Posterior cingulate gyrus (tissue), 11 donors: ENCODE measurements at regions not wholly inside any gene's neighbourhood (a gene's known extent, or its start where the extent isn't known, plus 50 kb on each side); places are given as distances from the start of the nearest gene placed in this dataset.
"Not testable (repeated sequence)": the region's sequence is repeated elsewhere in the genome, so short reads cannot be mapped to it uniquely, and the experiment has no call there.

Source experiments
- DNase-seq, 10 donors: peaks; one replicate each; pipeline versions ENCODE4 v3.0.0 to v3.0.0-alpha.2; 2020 to 2021; ENCODE audit warnings: mixed read lengths in 3 of 10
- intact Hi-C: fragments of 100-400 bp; cut with DNase I; formaldehyde crosslinking; loops from one replicate; pipeline ENCODE4 v1.15.1; 2023

GRCh38 chr10:18866852-18867251 lies 181.7 kb upstream of the MALRD1 start:
- no peak for DNase-seq
- intact Hi-C loops, result no loop called here

GRCh38 chr10:18868919-18869318 lies 179.7 kb upstream of the MALRD1 start:
- intact Hi-C loops, result no loop called here
- DNase-seq, result no peak

GRCh38 chr10:18875477-18875876 lies 173.1 kb upstream of the MALRD1 start:
- no peak for DNase-seq
- intact Hi-C loops, result no loop called here

GRCh38 chr10:18879284-18879683 lies 169.3 kb upstream of the MALRD1 start:
- intact Hi-C loops, result no loop called here
- no peak for DNase-seq

GRCh38 chr10:18880530-18880929 lies 168.1 kb upstream of the MALRD1 start:
- intact Hi-C loops, result no loop called here
- no peak for DNase-seq

- intact Hi-C loops, result no loop called here
- no peak for DNase-seq
Observed at GRCh38 chr10:18886102-18886501, 162.5 kb upstream of the MALRD1 start.

GRCh38 chr10:18906636-18907035 lies 142.0 kb upstream of the MALRD1 start:
- intact Hi-C loops, result no loop called here
- DNase-seq, result no peak

- DNase-seq, intact Hi-C loops: not testable (repeated sequence)
Observed at GRCh38 chr10:18917431-18917830, 131.2 kb upstream of the MALRD1 start.

- intact Hi-C loops, result no loop called here
- no peak for DNase-seq
Observed at GRCh38 chr10:18918532-18918931, 130.1 kb upstream of the MALRD1 start.

- intact Hi-C loops, result no loop called here
- DNase-seq, result no peak
Observed at GRCh38 chr10:18949391-18949790, 99.2 kb upstream of the MALRD1 start.

GRCh38 chr10:18951072-18951823 lies 97.4 kb upstream of the MALRD1 start:
- intact Hi-C loops, result not testable (repeated sequence)
- DNase-seq, result peak in 2 of 10 donors; percentile 55 to 58

GRCh38 chr10:18955061-18955460 lies 93.5 kb upstream of the MALRD1 start:
- no peak for DNase-seq
- intact Hi-C loops, result no loop called here

GRCh38 chr10:18959369-18959768 lies 89.2 kb upstream of the MALRD1 start:
- intact Hi-C loops, result no loop called here
- DNase-seq, result peak in 1 of 10 donors; percentile 36

- DNase-seq, result peak in 2 of 10 donors; percentile 67 to 72
- intact Hi-C loops, result no loop called here
Observed at GRCh38 chr10:18960466-18961079, 88.0 kb upstream of the MALRD1 start.

- no peak for DNase-seq
- intact Hi-C loops, result no loop called here
Observed at GRCh38 chr10:18968159-18968558, 80.4 kb upstream of the MALRD1 start.

GRCh38 chr10:18976696-18977251 lies 71.8 kb upstream of the MALRD1 start:
- DNase-seq, result no peak
- intact Hi-C loops, result no loop called here

GRCh38 chr10:18980089-18980629 lies 68.4 kb upstream of the MALRD1 start:
- intact Hi-C loops, result no loop called here
- no peak for DNase-seq

GRCh38 chr10:18984531-18984930 lies 64.1 kb upstream of the MALRD1 start:
- DNase-seq, result no peak
- intact Hi-C loops, result no loop called here

- intact Hi-C loops, result no loop called here
- no peak for DNase-seq
Observed at GRCh38 chr10:18988338-18988737, 60.3 kb upstream of the MALRD1 start.
